HEK293T (cell line): ENCODE measurements at regions not wholly inside any gene's neighbourhood (a gene's known extent, or its start where the extent isn't known, plus 50 kb on each side); places are given as distances from the start of the nearest gene placed in this dataset.

Experiments used
- CTCF ChIA-PET: fragments of 350-600 bp; formaldehyde crosslinking; extraction: SDS; loops from one replicate; lab custom pipeline; 2021; ENCODE audit warnings: antibody characterized with exemption, inconsistent platforms; lab: Yijun Ruan, JAX
- POLR2A ChIA-PET: fragments of 350-600 bp; formaldehyde crosslinking; extraction: SDS; loops from one replicate; lab custom pipeline; 2020; ENCODE audit warnings: antibody characterized with exemption, inconsistent platforms; lab: Yijun Ruan, JAX
- DNase-seq: peaks from one replicate; pipeline ENCODE4 v3.0.0; 2012; ENCODE audit warnings: mixed read lengths; ENCODE audit errors: extremely low spot score
- ARNT ChIP-seq: fragments of 450-650 bp; IDR thresholded peaks from 2 replicates; pipeline ENCODE4 v1.6.1; 2017; ENCODE audit warnings: mild to moderate bottlenecking
- BHLHE40 ChIP-seq: fragments of 450-650 bp; IDR thresholded peaks from 2 replicates; pipeline ENCODE4 v1.6.1; 2016; ENCODE audit warnings: mild to moderate bottlenecking, moderate library complexity, borderline replicate concordance
- CTBP1 ChIP-seq: fragments of 450-650 bp; IDR thresholded peaks from 2 replicates; pipeline ENCODE4 v1.6.1; 2016; ENCODE audit warnings: borderline replicate concordance
- ELF4 ChIP-seq: fragments of 450-650 bp; IDR thresholded peaks from 2 replicates; pipeline ENCODE4 v1.6.1; 2017; ENCODE audit warnings: antibody characterized with exemption
- FOXA1 ChIP-seq: fragments of 450-650 bp; IDR thresholded peaks from 2 replicates; pipeline ENCODE4 v1.6.1; 2016; ENCODE audit warnings: mild to moderate bottlenecking
- FOXK2 ChIP-seq: fragments of 450-650 bp; IDR thresholded peaks from 2 replicates; pipeline ENCODE4 v1.6.1; 2016; ENCODE audit warnings: mild to moderate bottlenecking
- FOXM1 ChIP-seq: fragments of 450-650 bp; IDR thresholded peaks from 2 replicates; pipeline ENCODE4 v1.6.1; 2017; ENCODE audit warnings: mild to moderate bottlenecking, borderline replicate concordance
- HDGF ChIP-seq: fragments of 450-650 bp; IDR thresholded peaks from 2 replicates; pipeline ENCODE4 v1.6.1; 2017; ENCODE audit warnings: antibody characterized with exemption, borderline replicate concordance
- L3MBTL2 ChIP-seq: fragments of 450-650 bp; conservative IDR thresholded peaks from 2 replicates; pipeline ENCODE4 v1.6.1; 2016; ENCODE audit warnings: mild to moderate bottlenecking
- LEF1 ChIP-seq: fragments of 450-650 bp; IDR thresholded peaks from 2 replicates; pipeline ENCODE4 v1.6.1; 2017; ENCODE audit warnings: mild to moderate bottlenecking, borderline replicate concordance
- NFRKB ChIP-seq: fragments of 450-650 bp; IDR thresholded peaks from 2 replicates; pipeline ENCODE4 v1.6.1; 2016; ENCODE audit warnings: mild to moderate bottlenecking, moderate library complexity
- PKNOX1 ChIP-seq: fragments of 450-650 bp; IDR thresholded peaks from 2 replicates; pipeline ENCODE4 v1.6.1; 2016
- SP1 ChIP-seq: fragments of 450-650 bp; IDR thresholded peaks from 2 replicates; pipeline ENCODE4 v1.6.1; 2017
- SUZ12 ChIP-seq: fragments of 450-650 bp; IDR thresholded peaks from 2 replicates; pipeline ENCODE4 v1.6.1; 2016; ENCODE audit warnings: mild to moderate bottlenecking
- TARDBP ChIP-seq: fragments of 450-650 bp; IDR thresholded peaks from 2 replicates; pipeline ENCODE4 v1.6.1; 2016
- ZNF384 ChIP-seq: fragments of 450-650 bp; IDR thresholded peaks from 2 replicates; pipeline ENCODE4 v1.6.1; 2016

GRCh38 chr6:21451546-21452013 lies 142.0 kb upstream of the SOX4 start:
- TF ChIP-seq BHLHE40 (no peak), LEF1 (no peak), FOXA1 (no peak), L3MBTL2 (no peak), TARDBP (no peak), NFRKB (no peak), PKNOX1 (no peak), ZNF384 (no peak), FOXM1 (no peak), FOXK2 (no peak), ELF4 (no peak), SUZ12 (no peak), HDGF (no peak), SP1 (no peak), ARNT (no peak), CTBP1 (no peak)
- ChIA-PET POLR2A (no interaction called here), CTCF (no interaction called here)
- DNase-seq: no peak

- CTCF ChIA-PET: no interaction called here
- POLR2A ChIA-PET: no interaction called here
- DNase-seq: no peak
- no peak for TF ChIP-seq CTBP1
- TF ChIP-seq FOXM1: no peak
- TF ChIP-seq L3MBTL2: no peak
- no peak for TF ChIP-seq FOXK2
- TF ChIP-seq NFRKB: no peak
- TF ChIP-seq SUZ12: no peak
- no peak for TF ChIP-seq TARDBP
- no peak for TF ChIP-seq BHLHE40
- no peak for TF ChIP-seq FOXA1
- no peak for TF ChIP-seq ELF4
- TF ChIP-seq SP1: no peak
- no peak for TF ChIP-seq HDGF
- TF ChIP-seq LEF1: no peak
- TF ChIP-seq ZNF384: no peak
- no peak for TF ChIP-seq PKNOX1
- no peak for TF ChIP-seq ARNT
These were observed 139.3 kb upstream of the SOX4 start for GRCh38 chr6:21454262-21454661.

- DNase-seq: no peak
- POLR2A ChIA-PET: no interaction called here
- CTCF ChIA-PET: no interaction called here
- no peak for TF ChIP-seq ELF4
- no peak for TF ChIP-seq FOXM1
- no peak for TF ChIP-seq FOXA1
- TF ChIP-seq HDGF: no peak
- no peak for TF ChIP-seq FOXK2
- TF ChIP-seq NFRKB: no peak
- no peak for TF ChIP-seq SP1
- TF ChIP-seq BHLHE40: no peak
- no peak for TF ChIP-seq SUZ12
These were observed 138.5 kb upstream of the SOX4 start for GRCh38 chr6:21455071-21455470.

GRCh38 chr6:21457647-21458046 lies 135.9 kb upstream of the SOX4 start:
- ChIA-PET CTCF (no interaction called here), POLR2A (no interaction called here)
- no peak for DNase-seq
- no peak for TF ChIP-seq ELF4
- TF ChIP-seq LEF1: no peak
- no peak for TF ChIP-seq BHLHE40

- no peak for TF ChIP-seq FOXM1
- TF ChIP-seq L3MBTL2: no peak
- ChIA-PET POLR2A (no interaction called here), CTCF (no interaction called here)
- DNase-seq: no peak
These were observed 133.9 kb upstream of the SOX4 start for GRCh38 chr6:21459641-21460040.

- CTCF ChIA-PET: interaction anchor here (0.6 kb wide), 1 partner anchor 60 kb away, joined by 3 read pairs; no protein-coding TSS in a partner anchor
These were observed 131.6 kb upstream of the SOX4 start for GRCh38 chr6:21461844-21462518.

GRCh38 chr6:21462519-21462852 lies 131.1 kb upstream of the SOX4 start:
- CTCF ChIA-PET: interaction anchor here (0.6 kb wide), 1 partner anchor 60 kb away, joined by 3 read pairs; no protein-coding TSS in a partner anchor
- DNase-seq: no peak
- TF ChIP-seq HDGF: no peak
- no peak for TF ChIP-seq LEF1
- no peak for TF ChIP-seq ELF4
- no peak for TF ChIP-seq PKNOX1
- TF ChIP-seq SUZ12: no peak
- no peak for TF ChIP-seq FOXA1
- no peak for TF ChIP-seq L3MBTL2
- TF ChIP-seq SP1: no peak
- no peak for TF ChIP-seq ARNT
- POLR2A ChIA-PET: no interaction called here

More at GRCh38 chr6:21461844-21462518, 131.6 kb upstream of the SOX4 start:
- POLR2A ChIA-PET: no interaction called here
- no peak for TF ChIP-seq ELF4
- TF ChIP-seq L3MBTL2: no peak
- no peak for TF ChIP-seq CTBP1
- TF ChIP-seq HDGF: no peak
- TF ChIP-seq TARDBP: no peak
- TF ChIP-seq NFRKB: no peak
- no peak for TF ChIP-seq SP1
- no peak for TF ChIP-seq FOXA1
- DNase-seq: no peak
